ENCODE measurements at regions not wholly inside any gene's neighbourhood (a gene's known extent, or its start where the extent isn't known, plus 50 kb on each side); places are given as distances from the start of the nearest gene placed in this dataset.

DNA sequence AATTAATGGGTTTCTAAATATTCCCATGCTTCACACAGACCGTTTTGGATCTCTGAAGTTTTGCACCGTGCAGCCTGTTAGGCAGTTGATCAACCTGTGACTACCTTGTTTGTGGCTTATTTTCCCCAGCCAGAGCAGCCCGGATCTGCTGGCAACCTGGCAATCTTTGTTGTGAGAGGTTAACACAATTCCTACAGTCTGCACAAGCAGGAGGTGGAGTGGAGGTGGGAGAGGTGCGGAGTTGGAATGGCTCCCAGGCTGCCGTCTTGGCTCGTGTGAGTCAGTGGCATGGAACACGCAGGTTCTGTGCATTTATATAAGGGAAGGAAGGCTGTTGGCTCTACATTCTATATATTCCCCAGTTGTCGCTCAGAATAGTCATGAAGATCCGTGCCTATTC, 70.9 kb upstream of the STOX2 start:
- no peak for TF ChIP-seq POLR2A (IDR thresholded peaks at IDR 0.05; ENCODE audit: low read length)
- TF ChIP-seq EP300 (IDR thresholded peaks at IDR 0.05) = no peak
- TF ChIP-seq CTCF (IDR thresholded peaks at IDR 0.05) = no peak
- no peak for TF ChIP-seq CHD2 (IDR thresholded peaks at IDR 0.05; ENCODE audit: low read length, partially characterized antibody)
- no peak for TF ChIP-seq MAX (IDR thresholded peaks at IDR 0.05)
- TF ChIP-seq ZSCAN20 (CRISPR knock-in tag; IDR thresholded peaks at IDR 0.05) = no peak
- no peak for TF ChIP-seq JUNB (IDR thresholded peaks at IDR 0.05)
- TF ChIP-seq RFX5 (IDR thresholded peaks at IDR 0.05) = no peak
